IMR-90 (cell line): ENCODE measurements at regions not wholly inside any gene's neighbourhood (a gene's known extent, or its start where the extent isn't known, plus 50 kb on each side); places are given as distances from the start of the nearest gene placed in this dataset.

Experiments used
- ATAC-seq: fragments of 200-7000 bp; cut with Tn5 transposase; 2 replicates; pipeline ENCODE4 v1.9.1; 2020; ENCODE audit warnings: low read depth, mild to moderate bottlenecking, moderate library complexity
- BruUV-seq: library from RNA; stranded (reverse); fragments of 400-500 nt; replicated peaks from 2 replicates; lab custom pipeline; 2021; lab: Mats Ljungman, UMichigan
- CTCF ChIA-PET: fragments of 300-600 bp; formaldehyde crosslinking; extraction: SDS; loops from one replicate; lab custom pipeline; 2021; ENCODE audit warnings: antibody characterized with exemption; lab: Yijun Ruan, JAX
- POLR2A ChIA-PET: fragments of 300-600 bp; sonication (Branson Sonifier 250); formaldehyde crosslinking; loops from one replicate; lab custom pipeline; 2022; ENCODE audit warnings: antibody characterized with exemption; ENCODE audit not compliant: unreplicated experiment; lab: Charles Lee
- DNase-seq: peaks from one replicate; pipeline ENCODE4 v3.0.0; 2013
- H2AFZ ChIP-seq: replicated peaks from 2 replicates; pipeline ENCODE3; 2013; ENCODE audit warnings: low read length, mild to moderate bottlenecking; ENCODE audit not compliant: poor library complexity
- H2AK5ac ChIP-seq: 2 replicates; pipeline ENCODE4 v1.6.1; 2013; ENCODE audit warnings: low read depth, low read length, inconsistent platforms
- H2AK9ac ChIP-seq: replicated peaks from 2 replicates; pipeline ENCODE3; 2013; ENCODE audit warnings: mild to moderate bottlenecking, low read depth, low read length, moderate library complexity; ENCODE audit not compliant: poor library complexity
- H2BK120ac ChIP-seq: 2 replicates; pipeline ENCODE4 v1.6.1; 2013; ENCODE audit warnings: low read depth, low read length, inconsistent platforms
- H2BK15ac ChIP-seq: 3 replicates; pipeline ENCODE4 v1.6.1; 2013; ENCODE audit warnings: low read depth, low read length, inconsistent platforms
- H2BK20ac ChIP-seq: 2 replicates; pipeline ENCODE4 v1.6.1; 2013; ENCODE audit warnings: low read depth, mild to moderate bottlenecking, inconsistent platforms, low read length, moderate library complexity
- H2BK5ac ChIP-seq: 2 replicates; pipeline ENCODE4 v1.6.1; 2013; ENCODE audit warnings: mild to moderate bottlenecking, low read depth, low read length, inconsistent platforms; ENCODE audit not compliant: poor library complexity, severe bottlenecking
- H3K14ac ChIP-seq: replicated peaks from 2 replicates; pipeline ENCODE4 v1.6.1; 2013; ENCODE audit warnings: low read depth, low read length, inconsistent platforms
- H3K18ac ChIP-seq: 2 replicates; pipeline ENCODE4 v1.6.1; 2013; ENCODE audit warnings: low read depth, low read length, control low read depth
- H3K23ac ChIP-seq: 2 replicates; pipeline ENCODE4 v1.6.1; 2013; ENCODE audit warnings: low read depth, low read length, inconsistent platforms
- H3K27ac ChIP-seq: 2 replicates; pipeline ENCODE4 v1.5.1; 2013; ENCODE audit warnings: mild to moderate bottlenecking, control low read depth, low read length; ENCODE audit not compliant: insufficient read depth
- H3K27me3 ChIP-seq: 2 replicates; pipeline ENCODE4 v1.6.1; 2013; ENCODE audit warnings: low read length; ENCODE audit not compliant: control insufficient read depth, insufficient read depth
- H3K36me3 ChIP-seq: 2 replicates; pipeline ENCODE4 v1.6.1; 2013; ENCODE audit warnings: low read length, mixed read lengths; ENCODE audit not compliant: control insufficient read depth, insufficient read depth
- H3K4ac ChIP-seq: 2 replicates; pipeline ENCODE4 v1.6.1; 2013; ENCODE audit warnings: low read depth, low read length, inconsistent platforms
- H3K4me1 ChIP-seq: 2 replicates; pipeline ENCODE4 v1.6.1; 2013; ENCODE audit warnings: low read length, mixed read lengths; ENCODE audit not compliant: control insufficient read depth, insufficient read depth
- H3K4me2 ChIP-seq: 2 replicates; pipeline ENCODE4 v1.6.1; 2013; ENCODE audit warnings: low read depth, mild to moderate bottlenecking, control low read depth, low read length, moderate library complexity
- H3K4me3 ChIP-seq: 2 replicates; pipeline ENCODE4 v1.5.1; 2013; ENCODE audit warnings: low read depth, mild to moderate bottlenecking, control low read depth, low read length, moderate library complexity; ENCODE audit not compliant: insufficient read depth
- H3K56ac ChIP-seq: 2 replicates; pipeline ENCODE4 v1.6.1; 2013; ENCODE audit warnings: low read length, inconsistent platforms; ENCODE audit not compliant: insufficient read depth; ENCODE audit errors: extremely low read depth
- H3K79me1 ChIP-seq, 2 experiments: 2 replicates each; pipeline ENCODE4 v1.6.1; 2013; ENCODE audit warnings: low read length in 2 of 2, inconsistent platforms in 1 of 2, low read depth in 1 of 2
- H3K9ac ChIP-seq: 2 replicates; pipeline ENCODE4 v1.6.1; 2013; ENCODE audit warnings: low read depth, low read length, control low read depth
- H3K9me1 ChIP-seq: 2 replicates; pipeline ENCODE4 v1.6.1; 2013; ENCODE audit warnings: low read length, inconsistent platforms; ENCODE audit not compliant: insufficient read depth
- H3K9me3 ChIP-seq: 2 replicates; pipeline ENCODE4 v1.6.1; 2013; ENCODE audit warnings: low read length; ENCODE audit not compliant: control insufficient read depth, insufficient read depth
- H4K20me1 ChIP-seq: 2 replicates; pipeline ENCODE4 v1.6.1; 2013; ENCODE audit warnings: low read length, inconsistent platforms; ENCODE audit not compliant: insufficient read depth
- H4K5ac ChIP-seq: 2 replicates; pipeline ENCODE4 v1.6.1; 2013; ENCODE audit warnings: mild to moderate bottlenecking, low read depth, low read length, control low read depth
- H4K8ac ChIP-seq, 2 experiments: 2 replicates each; pipeline ENCODE4 v1.6.1; 2013; ENCODE audit warnings: low read depth in 2 of 2, low read length in 2 of 2, control low read depth in 1 of 2, inconsistent platforms in 1 of 2
- H4K91ac ChIP-seq: 2 replicates; pipeline ENCODE4 v1.6.1; 2013; ENCODE audit warnings: low read depth, low read length, inconsistent platforms; ENCODE audit not compliant: insufficient read depth
- BHLHE40 ChIP-seq: fragments of 150-350 bp; IDR thresholded peaks from 2 replicates; pipeline ENCODE4 v1.6.1; 2016; ENCODE audit warnings: mild to moderate bottlenecking, low read depth, low read length
- CEBPB ChIP-seq: IDR thresholded peaks from 2 replicates; pipeline ENCODE4 v1.6.1; 2012; ENCODE audit warnings: low read depth, low read length, improper control_type of control experiment
- ELK1 ChIP-seq: fragments of 150-350 bp; IDR thresholded peaks from 2 replicates; pipeline ENCODE4 v1.6.1; 2016; ENCODE audit warnings: low read depth, mild to moderate bottlenecking, low read length, moderate library complexity, borderline replicate concordance
- FOS ChIP-seq: fragments of 150-350 bp; IDR thresholded peaks from 2 replicates; pipeline ENCODE4 v1.6.1; 2016; ENCODE audit warnings: low read depth, low read length
- MAFK ChIP-seq: IDR thresholded peaks from 2 replicates; pipeline ENCODE4 v1.6.1; 2012; ENCODE audit warnings: low read depth, low read length, improper control_type of control experiment
- MAZ ChIP-seq: IDR thresholded peaks from 2 replicates; pipeline ENCODE4 v1.6.1; 2012; ENCODE audit warnings: low read depth, mild to moderate bottlenecking, low read length, improper control_type of control experiment, moderate library complexity, borderline replicate concordance
- MXI1 ChIP-seq: IDR thresholded peaks from 2 replicates; pipeline ENCODE4 v1.6.1; 2012; ENCODE audit warnings: low read depth, mild to moderate bottlenecking, low read length, moderate library complexity, borderline replicate concordance
- NFE2L2 ChIP-seq: fragments of 150-350 bp; IDR thresholded peaks from 2 replicates; pipeline ENCODE4 v1.6.1; 2016; ENCODE audit warnings: low read depth, mild to moderate bottlenecking, low read length
- POLR2A ChIP-seq: IDR thresholded peaks from 2 replicates; pipeline ENCODE4 v1.6.1; 2012; ENCODE audit warnings: mild to moderate bottlenecking, low read depth, low read length
- RAD21 ChIP-seq: IDR thresholded peaks from 2 replicates; pipeline ENCODE4 v1.6.1; 2012; ENCODE audit warnings: low read length, improper control_type of control experiment
- RCOR1 ChIP-seq: IDR thresholded peaks from 2 replicates; pipeline ENCODE4 v1.6.1; 2012; ENCODE audit warnings: mild to moderate bottlenecking, low read length, improper control_type of control experiment; ENCODE audit not compliant: insufficient replicate concordance
- RFX5 ChIP-seq: IDR thresholded peaks from 2 replicates; pipeline ENCODE4 v1.8.0; 2012; ENCODE audit warnings: low read depth, mild to moderate bottlenecking, low read length, moderate library complexity
- USF2 ChIP-seq: fragments of 150-350 bp; IDR thresholded peaks from 2 replicates; pipeline ENCODE4 v1.6.1; 2017; ENCODE audit warnings: mild to moderate bottlenecking, antibody characterized with exemption, low read length, low read depth
- WGBS, 2 experiments: methylation state at CpG; one replicate each; pipeline versions ENCODE4 v1.1.5 to v1.1.7; 2013; ENCODE audit warnings: missing lambda C conversion rate in 2 of 2; ENCODE audit not compliant: insufficient read length in 1 of 2; ENCODE audit errors: extremely low coverage in 2 of 2; 5-methylcytosine and 5-hydroxymethylcytosine counted together
- dilution Hi-C: fragments of 300-500 bp; cut with HindIII; formaldehyde crosslinking; loops from one replicate; pipeline ENCODE4 v1.14.3; 2018; ENCODE audit warnings: low sequenced_read_pairs; ENCODE audit not compliant: unreplicated experiment
- in situ Hi-C: fragments of 300-500 bp; cut with MboI; formaldehyde crosslinking; loops from 3 replicates; pipeline ENCODE4 v1.14.3; 2019; ENCODE audit warnings: low sequenced_read_pairs, inconsistent platforms, mixed read lengths
- intact Hi-C: fragments of 100-400 bp; cut with micrococcal nuclease; formaldehyde crosslinking; loops from 2 replicates; pipeline ENCODE4 v1.10.0; 2022
- TF ChIP-seq, protein P1 (sequence below): conservative IDR thresholded peaks from 2 replicates; pipeline ENCODE4 v1.5.1; 2012; ENCODE audit warnings: mild to moderate bottlenecking, low read depth, low read length, improper control_type of control experiment

DNA sequence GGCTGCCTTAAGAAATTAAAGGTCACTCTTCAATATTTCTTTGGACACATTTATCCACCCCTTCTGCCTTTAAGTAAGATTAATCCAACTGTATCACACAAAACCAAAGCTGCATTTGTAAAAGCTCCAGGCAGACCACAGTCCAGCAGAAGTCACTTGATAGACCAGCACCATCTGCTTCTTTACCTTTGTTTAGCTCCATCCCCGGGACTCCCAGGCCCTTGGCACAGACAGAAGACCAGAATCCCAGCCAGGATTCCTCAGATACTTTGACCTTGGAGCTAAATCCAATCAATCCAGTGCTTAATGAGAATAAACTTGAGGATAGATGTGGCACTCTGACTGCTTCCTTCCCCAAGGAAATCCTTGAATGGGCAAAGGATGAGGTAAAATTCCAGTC lies 333.1 kb upstream of the RASGEF1B start:
- Histone ChIP-seq H4K8ac (no peak overlapping the region), H3K79me1 (no peaks in the 10 kb centered on the region), H3K9ac (no peak overlapping the region), H3K4ac (no peak overlapping the region), H2BK120ac (no peak overlapping the region), H3K4me3 (no peak overlapping the region), H3K9me3 (no peaks in the 10 kb centered on the region), H3K56ac (no peak overlapping the region), H2BK20ac (no peak overlapping the region), H4K5ac (no peak overlapping the region), H2BK15ac (no peak overlapping the region), H4K91ac (no peak overlapping the region), H4K20me1 (no peaks in the 10 kb centered on the region), H3K9me1 (no peaks in the 10 kb centered on the region), H2BK5ac (no peak overlapping the region), H3K23ac (no peak overlapping the region), H3K18ac (no peak overlapping the region), H2AK9ac (no peak overlapping the region), H2AFZ (no peak overlapping the region), H3K27ac (no peak overlapping the region), H3K4me1 (no peaks in the 10 kb centered on the region), H3K27me3 (no peaks in the 10 kb centered on the region), H3K36me3 (no peaks in the 10 kb centered on the region), H3K4me2 (no peak overlapping the region), H2AK5ac (no peak overlapping the region), H3K14ac (no peak overlapping the region)
- ChIA-PET CTCF (interaction anchor here (0.5 kb wide), 1 partner anchor 187 kb away, joined by 3 read pairs; no protein-coding TSS in a partner anchor), POLR2A (no interaction called here)
- WGBS, 2 experiments: no CpG with 5 or more reads among the region's 1 CpG
- intact Hi-C loops (no loop called here), dilution Hi-C loops (no loop called here), in situ Hi-C loops (no loop called here)
- TF ChIP-seq, protein P1, sequence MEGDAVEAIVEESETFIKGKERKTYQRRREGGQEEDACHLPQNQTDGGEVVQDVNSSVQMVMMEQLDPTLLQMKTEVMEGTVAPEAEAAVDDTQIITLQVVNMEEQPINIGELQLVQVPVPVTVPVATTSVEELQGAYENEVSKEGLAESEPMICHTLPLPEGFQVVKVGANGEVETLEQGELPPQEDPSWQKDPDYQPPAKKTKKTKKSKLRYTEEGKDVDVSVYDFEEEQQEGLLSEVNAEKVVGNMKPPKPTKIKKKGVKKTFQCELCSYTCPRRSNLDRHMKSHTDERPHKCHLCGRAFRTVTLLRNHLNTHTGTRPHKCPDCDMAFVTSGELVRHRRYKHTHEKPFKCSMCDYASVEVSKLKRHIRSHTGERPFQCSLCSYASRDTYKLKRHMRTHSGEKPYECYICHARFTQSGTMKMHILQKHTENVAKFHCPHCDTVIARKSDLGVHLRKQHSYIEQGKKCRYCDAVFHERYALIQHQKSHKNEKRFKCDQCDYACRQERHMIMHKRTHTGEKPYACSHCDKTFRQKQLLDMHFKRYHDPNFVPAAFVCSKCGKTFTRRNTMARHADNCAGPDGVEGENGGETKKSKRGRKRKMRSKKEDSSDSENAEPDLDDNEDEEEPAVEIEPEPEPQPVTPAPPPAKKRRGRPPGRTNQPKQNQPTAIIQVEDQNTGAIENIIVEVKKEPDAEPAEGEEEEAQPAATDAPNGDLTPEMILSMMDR: no peak
- TF ChIP-seq MAZ: no peak
- TF ChIP-seq FOS: no peak
- no peak for TF ChIP-seq RCOR1
- no peak for TF ChIP-seq MXI1
- no peak for TF ChIP-seq ELK1
- TF ChIP-seq NFE2L2: no peak
- no peak for TF ChIP-seq POLR2A
- no peak for TF ChIP-seq MAFK
- no peak for TF ChIP-seq CEBPB
- TF ChIP-seq USF2: no peak
- no peak for TF ChIP-seq BHLHE40
- no peak for TF ChIP-seq RAD21
- TF ChIP-seq RFX5: no peak
- BruUV-seq: no TSS peak
- DNase-seq (no peak), ATAC-seq (no peak)
